ENCODE measurements at regions not wholly inside any gene's neighbourhood (a gene's known extent, or its start where the extent isn't known, plus 50 kb on each side); places are given as distances from the start of the nearest gene placed in this dataset.
A peak's percentile ranks its signal among the peaks of the same experiment; 100 is the strongest.
"Not testable (repeated sequence)": the region's sequence is repeated elsewhere in the genome, so short reads cannot be mapped to it uniquely, and the experiment has no call there.

GRCh38 chr12:28987538-28988324, 161.3 kb upstream of the FAR2 start:
- no peak for DNase-seq (ENCODE audit: low spot score)

- no peak for DNase-seq (ENCODE audit: low spot score)
Measured at GRCh38 chr12:28988325-28988704, 160.8 kb upstream of the FAR2 start.

GRCh38 chr12:28991626-28992025, 157.5 kb upstream of the FAR2 start:
- no peak for DNase-seq (ENCODE audit: low spot score)

GRCh38 chr12:28993720-28994119, 155.4 kb upstream of the FAR2 start:
- DNase-seq (ENCODE audit: low spot score) = no peak

GRCh38 chr12:28994179-28994715, 154.8 kb upstream of the FAR2 start:
- DNase-seq (ENCODE audit: low spot score) = no peak

- DNase-seq (ENCODE audit: low spot score) = no peak
Measured at GRCh38 chr12:28996688-28997087, 152.4 kb upstream of the FAR2 start.

GRCh38 chr12:28998662-28999120, 150.4 kb upstream of the FAR2 start:
- no peak for DNase-seq (ENCODE audit: low spot score)

- no peak for DNase-seq (ENCODE audit: low spot score)
Measured at GRCh38 chr12:29004066-29004935, 144.8 kb upstream of the FAR2 start.

- DNase-seq (ENCODE audit: low spot score) = no peak
Measured at GRCh38 chr12:29004936-29005304, 144.2 kb upstream of the FAR2 start.

GRCh38 chr12:29008786-29009185, 140.3 kb upstream of the FAR2 start:
- no peak for DNase-seq (ENCODE audit: low spot score)

- DNase-seq (ENCODE audit: low spot score) = no peak
Measured at GRCh38 chr12:29012673-29013072, 136.4 kb upstream of the FAR2 start.

- DNase-seq (ENCODE audit: low spot score) = not testable (repeated sequence)
Measured at GRCh38 chr12:29017532-29017931, 131.5 kb upstream of the FAR2 start.

- DNase-seq (ENCODE audit: low spot score) = no peak
Measured at GRCh38 chr12:29023436-29024076, 125.5 kb upstream of the FAR2 start.

- DNase-seq (ENCODE audit: low spot score) = no peak
Measured at GRCh38 chr12:29024117-29024516, 125.0 kb upstream of the FAR2 start.

GRCh38 chr12:29025937-29026336, 123.1 kb upstream of the FAR2 start:
- DNase-seq (ENCODE audit: low spot score) = peak; percentile 1

GRCh38 chr12:29026419-29026818, 122.7 kb upstream of the FAR2 start:
- DNase-seq (ENCODE audit: low spot score) = no peak

- DNase-seq (ENCODE audit: low spot score) = not testable (repeated sequence)
Measured at GRCh38 chr12:29029484-29029883, 119.6 kb upstream of the FAR2 start.

- DNase-seq (ENCODE audit: low spot score) = no peak
Measured at GRCh38 chr12:29030006-29030405, 119.1 kb upstream of the FAR2 start.

- DNase-seq (ENCODE audit: low spot score) = no peak
Measured at GRCh38 chr12:29032446-29032845, 116.6 kb upstream of the FAR2 start.

- DNase-seq (ENCODE audit: low spot score) = no peak
Measured at GRCh38 chr12:29033519-29033918, 115.6 kb upstream of the FAR2 start.

- no peak for DNase-seq (ENCODE audit: low spot score)
Measured at GRCh38 chr12:29035112-29035511, 114.0 kb upstream of the FAR2 start.

GRCh38 chr12:29039013-29039412, 110.1 kb upstream of the FAR2 start:
- no peak for DNase-seq (ENCODE audit: low spot score)
